ENCODE measurements at regions not wholly inside any gene's neighbourhood (a gene's known extent, or its start where the extent isn't known, plus 50 kb on each side); places are given as distances from the start of the nearest gene placed in this dataset.
"Not testable (repeated sequence)": the region's sequence is repeated elsewhere in the genome, so short reads cannot be mapped to it uniquely, and the experiment has no call there.

GRCh38 chr5:174636094-174636493, 88.3 kb upstream of the MSX2 start:
- Histone ChIP-seq H3K27me3 (replicated peaks; ENCODE audit: control insufficient read depth, insufficient read depth, low read length) (no peaks in the 10 kb centered on the region), H3K36me3 (ENCODE audit: control insufficient read depth, insufficient read depth, low read length) (no peaks in the 10 kb centered on the region), H3K4me3 (replicated peaks; ENCODE audit: low read depth, low read length) (no peak overlapping the region)
- no peak for DNase-seq (ENCODE audit: extremely low read depth, insufficient read length)
- no peak for TF ChIP-seq CTCF (IDR thresholded peaks at IDR 0.05; ENCODE audit: insufficient read depth, low read length, poor library complexity, severe bottlenecking)

GRCh38 chr5:174642816-174643405, 81.5 kb upstream of the MSX2 start:
- TF ChIP-seq CTCF (IDR thresholded peaks at IDR 0.05; ENCODE audit: insufficient read depth, low read length, poor library complexity, severe bottlenecking): no peak
- Histone ChIP-seq H3K27me3 (replicated peaks; ENCODE audit: control insufficient read depth, insufficient read depth, low read length) (no peaks in the 10 kb centered on the region), H3K4me3 (replicated peaks; ENCODE audit: low read depth, low read length) (no peak overlapping the region), H3K36me3 (ENCODE audit: control insufficient read depth, insufficient read depth, low read length) (no peaks in the 10 kb centered on the region)
- no peak for DNase-seq (ENCODE audit: extremely low read depth, insufficient read length)

GRCh38 chr5:174644436-174644835, 79.9 kb upstream of the MSX2 start:
- no peak for TF ChIP-seq CTCF (IDR thresholded peaks at IDR 0.05; ENCODE audit: insufficient read depth, low read length, poor library complexity, severe bottlenecking)
- no peak for DNase-seq (ENCODE audit: extremely low read depth, insufficient read length)
- H3K4me3 ChIP-seq (replicated peaks; ENCODE audit: low read depth, low read length): no peak overlapping the region
- no peaks in the 10 kb centered on the region for H3K36me3 ChIP-seq (ENCODE audit: control insufficient read depth, insufficient read depth, low read length)
- H3K27me3 ChIP-seq (replicated peaks; ENCODE audit: control insufficient read depth, insufficient read depth, low read length): no peaks in the 10 kb centered on the region

GRCh38 chr5:174644923-174645322, 79.5 kb upstream of the MSX2 start:
- Histone ChIP-seq H3K4me3 (replicated peaks; ENCODE audit: low read depth, low read length) (no peak overlapping the region), H3K36me3 (ENCODE audit: control insufficient read depth, insufficient read depth, low read length) (no peaks in the 10 kb centered on the region), H3K27me3 (replicated peaks; ENCODE audit: control insufficient read depth, insufficient read depth, low read length) (no peaks in the 10 kb centered on the region)
- DNase-seq (ENCODE audit: extremely low read depth, insufficient read length): no peak
- TF ChIP-seq CTCF (IDR thresholded peaks at IDR 0.05; ENCODE audit: insufficient read depth, low read length, poor library complexity, severe bottlenecking): no peak

GRCh38 chr5:174645677-174646076, 78.7 kb upstream of the MSX2 start:
- H3K4me3 ChIP-seq (replicated peaks; ENCODE audit: low read depth, low read length): no peak overlapping the region
- H3K36me3 ChIP-seq (ENCODE audit: control insufficient read depth, insufficient read depth, low read length): no peaks in the 10 kb centered on the region
- no peaks in the 10 kb centered on the region for H3K27me3 ChIP-seq (replicated peaks; ENCODE audit: control insufficient read depth, insufficient read depth, low read length)
- DNase-seq (ENCODE audit: extremely low read depth, insufficient read length): no peak
- no peak for TF ChIP-seq CTCF (IDR thresholded peaks at IDR 0.05; ENCODE audit: insufficient read depth, low read length, poor library complexity, severe bottlenecking)

- H3K36me3 ChIP-seq (ENCODE audit: control insufficient read depth, insufficient read depth, low read length); H3K27me3 ChIP-seq (replicated peaks; ENCODE audit: control insufficient read depth, insufficient read depth, low read length); DNase-seq (ENCODE audit: extremely low read depth, insufficient read length); H3K4me3 ChIP-seq (replicated peaks; ENCODE audit: low read depth, low read length): not testable (repeated sequence)
These were observed 75.8 kb upstream of the MSX2 start for GRCh38 chr5:174648618-174649017.

All from GM06990 (cell line).